Spleen (tissue), 7 donors: ENCODE measurements at regions not wholly inside any gene's neighbourhood (a gene's known extent, or its start where the extent isn't known, plus 50 kb on each side); places are given as distances from the start of the nearest gene placed in this dataset.

Source experiments
- POLR2A ChIP-seq, 3 donors: fragments of 450-650 bp; IDR thresholded peaks; one replicate each; pipeline ENCODE4 v1.5.1; 2017; ENCODE audit warnings: antibody characterized with exemption in 3 of 3, mild to moderate bottlenecking in 1 of 3
- TF ChIP-seq, protein P1 (sequence below), 11 experiments: fragments of 200-600 bp in 7 of 11; fragments of 450-650 bp in 4 of 11; sonication (generic) in 4 of 11; IDR thresholded peaks in 8 of 11; conservative IDR thresholded peaks in 3 of 11; 1 replicate in 7 of 11; 2 replicates in 4 of 11; pipeline versions ENCODE4 v1.4.0 to v1.8.0; 2016 to 2021; ENCODE audit warnings: antibody characterized with exemption in 11 of 11, inconsistent platforms in 4 of 11, mild to moderate bottlenecking in 1 of 11
- donor health status: DM: no; HTN: no; CAD: no; lungs with moderate emphysema.
- donor health status: DM: no; HTN: no; CAD: no.
- donor health status: DM: no; HTN: no; CAD: no.

- TF ChIP-seq, protein P1, sequence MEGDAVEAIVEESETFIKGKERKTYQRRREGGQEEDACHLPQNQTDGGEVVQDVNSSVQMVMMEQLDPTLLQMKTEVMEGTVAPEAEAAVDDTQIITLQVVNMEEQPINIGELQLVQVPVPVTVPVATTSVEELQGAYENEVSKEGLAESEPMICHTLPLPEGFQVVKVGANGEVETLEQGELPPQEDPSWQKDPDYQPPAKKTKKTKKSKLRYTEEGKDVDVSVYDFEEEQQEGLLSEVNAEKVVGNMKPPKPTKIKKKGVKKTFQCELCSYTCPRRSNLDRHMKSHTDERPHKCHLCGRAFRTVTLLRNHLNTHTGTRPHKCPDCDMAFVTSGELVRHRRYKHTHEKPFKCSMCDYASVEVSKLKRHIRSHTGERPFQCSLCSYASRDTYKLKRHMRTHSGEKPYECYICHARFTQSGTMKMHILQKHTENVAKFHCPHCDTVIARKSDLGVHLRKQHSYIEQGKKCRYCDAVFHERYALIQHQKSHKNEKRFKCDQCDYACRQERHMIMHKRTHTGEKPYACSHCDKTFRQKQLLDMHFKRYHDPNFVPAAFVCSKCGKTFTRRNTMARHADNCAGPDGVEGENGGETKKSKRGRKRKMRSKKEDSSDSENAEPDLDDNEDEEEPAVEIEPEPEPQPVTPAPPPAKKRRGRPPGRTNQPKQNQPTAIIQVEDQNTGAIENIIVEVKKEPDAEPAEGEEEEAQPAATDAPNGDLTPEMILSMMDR (IDR thresholded peaks at IDR 0.05 in 8 of 11, conservative IDR thresholded peaks at IDR 0.05 in 3 of 11): no peak
- no peak for TF ChIP-seq POLR2A (IDR thresholded peaks at IDR 0.05)
Measured at GRCh38 chr3:104537323-104537722, 829.4 kb upstream of the ALCAM start.
